Upper lobe of left lung (tissue), 4 donors: ENCODE measurements at regions not wholly inside any gene's neighbourhood (a gene's known extent, or its start where the extent isn't known, plus 50 kb on each side); places are given as distances from the start of the nearest gene placed in this dataset.

Experiments
- CTCF ChIP-seq, 6 experiments: fragments of 450-650 bp in 4 of 6; fragments of 200-600 bp in 2 of 6; sonication (generic) in 2 of 6; IDR thresholded peaks; one replicate each; pipeline ENCODE4 v1.5.1; 2016 to 2019; ENCODE audit warnings: antibody characterized with exemption in 6 of 6
- EP300 ChIP-seq, 4 donors: sonication (generic); formaldehyde crosslinking; IDR thresholded peaks; one replicate each; pipeline ENCODE4 v1.5.1; 2017; ENCODE audit warnings: antibody characterized with exemption in 4 of 4, control low read depth in 2 of 4
- POLR2A ChIP-seq, 4 donors: fragments of 450-650 bp; IDR thresholded peaks; one replicate each; pipeline ENCODE4 v1.5.1; 2016 to 2017; ENCODE audit warnings: antibody characterized with exemption in 4 of 4, mild to moderate bottlenecking in 2 of 4
- POLR2AphosphoS5 ChIP-seq, 2 donors: sonication (generic); formaldehyde crosslinking; IDR thresholded peaks; one replicate each; pipeline ENCODE4 v1.5.1; 2017; ENCODE audit warnings: antibody characterized with exemption in 2 of 2

GRCh38 chr7:35526645-35527044, 168.3 kb downstream of the HERPUD2 start:
- no peak for TF ChIP-seq CTCF (IDR thresholded peaks at IDR 0.05)
- TF ChIP-seq EP300 (IDR thresholded peaks at IDR 0.05) = no peak
- TF ChIP-seq POLR2A (IDR thresholded peaks at IDR 0.05) = no peak
- no peak for TF ChIP-seq POLR2AphosphoS5 (IDR thresholded peaks at IDR 0.05)
